Fibroblast of skin of back (primary cell): ENCODE measurements at regions not wholly inside any gene's neighbourhood (a gene's known extent, or its start where the extent isn't known, plus 50 kb on each side); places are given as distances from the start of the nearest gene placed in this dataset.
"Not testable (repeated sequence)": the region's sequence is repeated elsewhere in the genome, so short reads cannot be mapped to it uniquely, and the experiment has no call there.

Experiments used
- DNase-seq: peaks from one replicate; pipeline ENCODE4 v3.0.0-alpha.2; 2013

GRCh38 chr6:4655196-4656025, 120.8 kb upstream of the CDYL start:
- no peak for DNase-seq

GRCh38 chr6:4653141-4653540, 123.1 kb upstream of the CDYL start:
- DNase-seq = no peak

GRCh38 chr6:4651831-4652467, 124.3 kb upstream of the CDYL start:
- no peak for DNase-seq

- no peak for DNase-seq
Observed at GRCh38 chr6:4649728-4650127, 126.5 kb upstream of the CDYL start.

- peak; percentile 83 for DNase-seq
Observed at GRCh38 chr6:4647414-4648365, 128.5 kb upstream of the CDYL start.

- DNase-seq = no peak
Observed at GRCh38 chr6:4645713-4646360, 130.4 kb upstream of the CDYL start.

GRCh38 chr6:4644996-4645395, 131.2 kb upstream of the CDYL start:
- no peak for DNase-seq

- DNase-seq = no peak
Observed at GRCh38 chr6:4641461-4641860, 134.7 kb upstream of the CDYL start.

GRCh38 chr6:4640139-4640538, 136.1 kb upstream of the CDYL start:
- DNase-seq = no peak

GRCh38 chr6:4638641-4639040, 137.6 kb upstream of the CDYL start:
- no peak for DNase-seq

GRCh38 chr6:4637691-4638433, 138.3 kb upstream of the CDYL start:
- peak; percentile 74 for DNase-seq

- DNase-seq = no peak
Observed at GRCh38 chr6:4636881-4637224, 139.4 kb upstream of the CDYL start.

- DNase-seq = no peak
Observed at GRCh38 chr6:4636191-4636880, 139.9 kb upstream of the CDYL start.

- no peak for DNase-seq
Observed at GRCh38 chr6:4635666-4636065, 140.5 kb upstream of the CDYL start.

GRCh38 chr6:4632421-4632820, 143.8 kb upstream of the CDYL start:
- DNase-seq = no peak

GRCh38 chr6:4629789-4630188, 146.4 kb upstream of the CDYL start:
- not testable (repeated sequence) for DNase-seq

GRCh38 chr6:4625557-4625956, 150.6 kb upstream of the CDYL start:
- no peak for DNase-seq

- DNase-seq = peak; percentile 37
Observed at GRCh38 chr6:4624726-4625125, 151.5 kb upstream of the CDYL start.

- no peak for DNase-seq
Observed at GRCh38 chr6:4620284-4621151, 155.7 kb upstream of the CDYL start.

- no peak for DNase-seq
Observed at GRCh38 chr6:4616311-4616710, 159.9 kb upstream of the CDYL start.
